ENCODE measurements at regions not wholly inside any gene's neighbourhood (a gene's known extent, or its start where the extent isn't known, plus 50 kb on each side); places are given as distances from the start of the nearest gene placed in this dataset.

- Histone ChIP-seq H3K36me3 (no peaks in the 10 kb centered on the region), H3K4me3 (no peak overlapping the region), H3K9me3 (no peaks in the 10 kb centered on the region), H3K4me1 (no peaks in the 10 kb centered on the region), H3K27ac (no peak overlapping the region), H3K27me3 (no peaks in the 10 kb centered on the region)
- in situ Hi-C loops (cut with MboI; ENCODE audit: low sequenced_read_pairs in 4 of 4) (no loop called here), intact Hi-C loops (cut with DNase I; ENCODE audit: low total_unique reads) (no loop called here)
- ATAC-seq (no peak), DNase-seq (no peak)
- no peak for TF ChIP-seq POLR2A (IDR thresholded peaks at IDR 0.05)
- no peak for TF ChIP-seq CTCF (IDR thresholded peaks at IDR 0.05 in 4 of 5, conservative IDR thresholded peaks at IDR 0.05 in 1 of 5)
Observed at GRCh38 chr1:193733674-193734073, 547.3 kb upstream of the B3GALT2 start.

GRCh38 chr1:193730017-193730416 lies 543.6 kb upstream of the B3GALT2 start:
- DNase-seq (no peak), ATAC-seq (no peak)
- no peak overlapping the region for H3K27ac ChIP-seq
- H3K4me3 ChIP-seq: no peak overlapping the region
- in situ Hi-C loops (cut with MboI; ENCODE audit: low sequenced_read_pairs in 4 of 4) (no loop called here), intact Hi-C loops (cut with DNase I; ENCODE audit: low total_unique reads) (no loop called here)
- H3K36me3 ChIP-seq: no peaks in the 10 kb centered on the region
- H3K27me3 ChIP-seq: no peaks in the 10 kb centered on the region
- no peaks in the 10 kb centered on the region for H3K9me3 ChIP-seq
- TF ChIP-seq CTCF (IDR thresholded peaks at IDR 0.05 in 4 of 5, conservative IDR thresholded peaks at IDR 0.05 in 1 of 5): no peak
- H3K4me1 ChIP-seq: no peaks in the 10 kb centered on the region

- intact Hi-C loops (cut with DNase I; ENCODE audit: low total_unique reads): no loop called here
- ATAC-seq (no peak), DNase-seq (no peak)
- H3K27ac ChIP-seq: no peak overlapping the region
- in situ Hi-C loops (cut with MboI; ENCODE audit: low sequenced_read_pairs in 4 of 4): no loop called here
- no peaks in the 10 kb centered on the region for H3K27me3 ChIP-seq
- H3K4me1 ChIP-seq: no peaks in the 10 kb centered on the region
- no peaks in the 10 kb centered on the region for H3K9me3 ChIP-seq
- no peaks in the 10 kb centered on the region for H3K36me3 ChIP-seq
- no peak for TF ChIP-seq POLR2A (IDR thresholded peaks at IDR 0.05)
- TF ChIP-seq CTCF (IDR thresholded peaks at IDR 0.05 in 4 of 5, conservative IDR thresholded peaks at IDR 0.05 in 1 of 5): no peak
- no peak overlapping the region for H3K4me3 ChIP-seq
Observed at GRCh38 chr1:193729429-193729828, 543.0 kb upstream of the B3GALT2 start.

GRCh38 chr1:193727850-193728249 lies 541.4 kb upstream of the B3GALT2 start:
- DNase-seq (no peak), ATAC-seq (no peak)
- no peaks in the 10 kb centered on the region for H3K36me3 ChIP-seq
- no peak overlapping the region for H3K4me3 ChIP-seq
- no peaks in the 10 kb centered on the region for H3K27me3 ChIP-seq
- TF ChIP-seq CTCF (IDR thresholded peaks at IDR 0.05 in 4 of 5, conservative IDR thresholded peaks at IDR 0.05 in 1 of 5) (no peak), POLR2A (IDR thresholded peaks at IDR 0.05) (no peak)
- intact Hi-C loops (cut with DNase I; ENCODE audit: low total_unique reads): no loop called here
- no peak overlapping the region for H3K27ac ChIP-seq
- H3K9me3 ChIP-seq: no peaks in the 10 kb centered on the region
- no peaks in the 10 kb centered on the region for H3K4me1 ChIP-seq
- in situ Hi-C loops (cut with MboI; ENCODE audit: low sequenced_read_pairs in 4 of 4): no loop called here

GRCh38 chr1:193726722-193727121 lies 540.3 kb upstream of the B3GALT2 start:
- in situ Hi-C loops (cut with MboI; ENCODE audit: low sequenced_read_pairs in 4 of 4) (no loop called here), intact Hi-C loops (cut with DNase I; ENCODE audit: low total_unique reads) (no loop called here)
- no peak for TF ChIP-seq CTCF (IDR thresholded peaks at IDR 0.05 in 4 of 5, conservative IDR thresholded peaks at IDR 0.05 in 1 of 5)
- no peak for TF ChIP-seq POLR2A (IDR thresholded peaks at IDR 0.05)
- H3K27ac ChIP-seq: no peak overlapping the region
- no peaks in the 10 kb centered on the region for H3K9me3 ChIP-seq
- H3K27me3 ChIP-seq: no peaks in the 10 kb centered on the region
- DNase-seq (no peak), ATAC-seq (no peak)
- H3K4me3 ChIP-seq: no peak overlapping the region
- H3K36me3 ChIP-seq: no peaks in the 10 kb centered on the region
- H3K4me1 ChIP-seq: no peaks in the 10 kb centered on the region
